RKO (cell line): ENCODE measurements at regions not wholly inside any gene's neighbourhood (a gene's known extent, or its start where the extent isn't known, plus 50 kb on each side); places are given as distances from the start of the nearest gene placed in this dataset.
"Not testable (repeated sequence)": the region's sequence is repeated elsewhere in the genome, so short reads cannot be mapped to it uniquely, and the experiment has no call there.

ENCODE experiments used
- DNase-seq: peaks from one replicate; pipeline ENCODE4 v3.0.0-alpha.2; 2016; ENCODE audit warnings: low spot score

DNA sequence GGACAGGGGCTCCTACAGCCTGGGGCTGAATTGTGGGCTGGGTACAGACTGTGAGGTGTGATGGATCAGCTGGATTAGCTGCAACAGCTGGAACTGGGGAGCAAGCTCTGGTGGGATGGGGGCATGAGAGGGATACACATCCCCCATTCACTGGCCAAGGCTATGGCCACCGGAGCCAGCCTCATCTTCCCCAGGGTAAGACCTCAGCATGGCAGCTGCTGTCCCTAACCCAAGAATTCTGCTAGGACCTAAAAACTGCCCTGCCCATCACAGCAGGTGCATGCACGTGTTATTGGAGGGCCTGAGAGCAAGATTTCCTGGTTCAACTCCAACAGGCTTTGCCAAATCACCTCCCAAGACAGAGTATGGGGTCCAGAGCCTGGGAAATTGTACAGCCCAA lies 258.6 kb upstream of the AGTR2 start:
- DNase-seq: no peak

DNA sequence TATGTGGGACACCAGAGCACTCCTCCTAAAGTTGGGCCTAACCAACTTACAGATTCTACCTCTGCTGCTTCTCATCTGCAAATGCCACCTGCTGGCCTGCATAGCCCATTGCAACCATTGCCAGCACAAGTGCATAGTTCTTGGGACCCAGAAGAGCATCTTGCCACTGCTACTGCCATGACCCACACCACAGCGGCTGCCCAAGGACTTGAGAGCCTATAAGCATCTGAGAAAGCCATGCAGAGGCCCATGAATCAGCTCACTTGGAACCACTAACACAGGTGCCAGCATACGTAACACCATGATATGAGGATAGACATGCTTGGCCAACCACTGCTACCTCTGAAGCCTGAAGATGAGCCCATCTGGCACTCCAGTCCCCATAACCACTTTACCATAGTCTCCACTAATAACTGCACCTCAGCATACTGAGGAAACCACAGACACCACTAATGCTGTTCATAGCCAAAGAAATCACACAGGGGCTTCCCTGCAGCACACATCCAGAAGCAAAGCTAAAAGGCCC lies 258.1 kb upstream of the AGTR2 start:
- DNase-seq: peak; percentile 25

DNA sequence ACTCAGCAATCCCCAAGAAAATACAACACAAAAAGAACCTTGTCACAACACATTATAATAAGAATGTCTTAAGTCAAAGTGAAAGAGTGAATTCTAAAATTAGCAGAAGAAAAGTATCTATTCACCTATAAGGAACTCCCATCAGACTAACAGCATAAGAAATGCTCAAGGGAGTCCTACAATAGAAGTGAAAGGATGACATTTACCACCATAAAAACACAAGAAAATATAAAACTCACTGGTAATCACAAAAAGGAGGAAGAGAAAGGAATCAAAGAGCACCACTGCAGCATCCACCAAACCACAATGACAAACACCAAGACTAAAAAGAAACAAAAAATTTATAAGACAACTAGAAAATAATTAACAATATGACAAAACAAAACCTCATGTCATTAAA lies 257.0 kb upstream of the AGTR2 start:
- no peak for DNase-seq

DNA sequence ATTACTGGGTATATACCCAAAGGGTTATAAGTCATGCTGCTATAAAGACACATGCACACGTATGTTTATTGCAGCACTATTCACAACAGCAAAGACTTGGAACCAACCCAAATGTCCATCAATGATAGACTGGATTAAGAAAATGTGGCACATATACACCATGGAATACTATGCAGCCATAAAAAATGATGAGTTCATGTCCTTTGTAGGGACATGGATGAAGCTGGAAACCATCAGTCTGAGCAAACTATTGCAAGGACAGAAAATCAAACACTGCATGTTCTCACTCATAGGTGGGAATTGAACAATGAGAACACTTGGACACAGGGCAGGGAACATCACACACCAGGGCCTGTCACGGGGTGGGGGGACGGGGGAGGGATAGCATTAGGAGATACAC lies 254.9 kb upstream of the AGTR2 start:
- not testable (repeated sequence) for DNase-seq

DNA sequence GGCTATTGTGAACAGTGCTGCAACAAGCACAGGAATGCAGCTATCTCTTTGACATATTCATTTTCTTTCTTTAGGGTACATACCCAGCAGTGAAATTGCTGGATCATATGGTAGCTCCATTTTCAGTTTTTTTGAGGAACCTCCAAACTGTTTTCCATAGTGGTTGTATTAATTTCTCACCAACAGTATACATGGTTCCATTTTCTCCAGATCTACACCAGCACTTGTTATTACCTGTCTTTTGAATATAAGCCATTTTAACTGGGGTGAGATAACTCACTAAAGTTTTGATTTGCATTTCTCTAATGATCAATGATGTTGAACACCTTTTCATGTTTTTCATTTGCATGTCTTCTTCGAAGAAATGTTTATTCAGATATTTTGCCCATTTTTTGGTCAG lies 241.1 kb upstream of the AGTR2 start:
- no peak for DNase-seq

DNA sequence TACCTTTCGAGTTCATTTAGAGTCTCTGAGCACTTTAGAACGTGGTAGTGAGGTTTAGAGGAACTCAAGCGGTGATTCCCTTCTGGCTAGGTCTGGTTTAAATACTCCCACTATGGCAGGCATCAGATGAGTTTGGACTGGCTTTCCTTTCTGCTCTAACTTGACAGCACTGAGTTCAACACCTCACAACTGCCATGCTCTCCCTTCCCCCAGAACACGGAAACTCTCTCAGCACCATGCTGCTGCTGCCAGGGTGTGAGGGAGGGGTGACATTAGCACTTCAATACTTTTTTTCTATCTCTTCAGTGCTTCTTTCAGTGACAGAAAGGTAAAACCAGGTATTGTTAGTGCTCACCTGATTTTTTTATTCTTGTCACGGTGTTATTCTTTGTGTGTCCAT lies 234.5 kb upstream of the AGTR2 start:
- no peak for DNase-seq

DNA sequence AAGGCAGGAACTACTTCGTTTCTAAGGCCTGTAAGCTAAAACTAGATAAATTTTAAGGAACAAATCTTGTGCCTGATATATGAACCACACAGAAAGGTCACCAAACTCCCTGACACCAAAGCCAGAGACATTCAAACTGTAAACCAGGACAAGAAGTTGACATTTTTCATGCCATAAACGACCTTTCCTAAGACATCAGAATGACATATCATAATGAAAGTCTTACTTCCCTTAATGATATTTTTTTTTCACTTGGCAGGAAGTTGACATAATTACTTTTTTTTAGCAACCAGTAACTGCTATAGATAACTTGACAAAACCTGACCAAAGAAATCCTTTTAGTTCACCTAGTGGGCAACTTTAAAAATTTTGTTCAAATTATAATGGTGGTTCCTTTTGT lies 231.5 kb upstream of the AGTR2 start:
- no peak for DNase-seq

DNA sequence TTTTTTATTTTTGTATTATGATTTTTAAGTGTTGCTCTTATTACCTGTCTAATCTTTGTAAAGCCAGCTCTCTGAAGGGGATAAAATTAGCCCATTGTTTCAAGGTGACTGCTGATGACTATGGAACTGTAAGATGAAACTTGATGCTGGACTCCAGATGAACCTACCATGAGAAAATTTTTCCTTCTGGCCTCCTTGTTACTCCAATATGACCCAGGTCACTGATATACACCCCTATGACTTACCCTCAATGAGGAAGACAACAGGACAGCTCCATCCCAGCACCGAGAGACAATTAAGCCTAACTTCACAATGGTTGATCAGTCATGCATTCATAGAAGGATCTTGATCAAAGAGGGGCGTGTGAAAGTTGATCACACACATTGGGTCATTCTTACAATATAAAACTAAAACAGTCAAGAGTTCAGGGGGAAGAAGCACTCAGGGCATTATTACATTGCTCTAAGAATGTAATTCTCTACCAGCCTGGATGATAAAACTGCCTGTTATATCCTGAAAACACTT lies 230.8 kb upstream of the AGTR2 start:
- DNase-seq: no peak

DNA sequence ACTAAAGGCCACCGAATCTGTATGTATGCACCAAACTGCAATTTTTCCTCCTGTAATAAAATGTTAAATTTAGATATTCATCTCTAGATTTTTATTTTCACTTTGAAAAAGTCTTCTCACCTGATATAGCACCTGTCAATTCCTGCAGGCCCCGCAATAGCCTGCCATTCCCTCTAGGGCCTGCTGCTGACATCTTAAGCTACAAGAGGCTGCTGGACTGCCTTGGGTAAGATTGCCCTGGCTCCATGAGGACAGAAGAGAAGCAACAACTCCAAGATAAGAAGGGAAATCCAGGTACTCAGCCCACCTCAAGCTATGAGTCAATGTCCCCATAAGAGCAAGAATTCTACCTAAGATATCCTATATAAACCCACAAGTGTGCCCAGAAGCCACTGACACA lies 230.2 kb upstream of the AGTR2 start:
- peak; percentile 1 for DNase-seq

DNA sequence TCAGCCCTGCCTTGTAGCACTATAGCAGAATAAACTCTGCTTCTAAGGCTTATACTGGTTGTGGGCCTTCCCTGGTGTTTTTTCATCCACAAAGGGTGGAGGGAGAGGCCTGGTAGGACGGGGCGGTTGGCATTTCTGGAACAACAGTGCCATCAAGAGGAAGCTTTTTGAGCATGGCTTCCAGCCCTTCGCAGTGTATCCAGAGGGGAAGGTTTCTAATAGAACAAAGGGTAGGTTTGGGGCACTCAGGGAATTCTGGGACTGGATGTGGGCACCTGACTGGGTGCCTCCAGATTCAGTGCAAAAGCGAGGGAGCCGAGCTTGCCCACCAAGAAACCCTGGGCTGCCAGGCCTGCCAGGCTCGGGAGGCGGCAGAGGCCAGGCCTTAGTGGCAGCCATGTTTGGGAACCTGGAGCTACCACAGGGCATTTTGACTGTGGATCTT lies 229.6 kb upstream of the AGTR2 start:
- peak; percentile 73 for DNase-seq

DNA sequence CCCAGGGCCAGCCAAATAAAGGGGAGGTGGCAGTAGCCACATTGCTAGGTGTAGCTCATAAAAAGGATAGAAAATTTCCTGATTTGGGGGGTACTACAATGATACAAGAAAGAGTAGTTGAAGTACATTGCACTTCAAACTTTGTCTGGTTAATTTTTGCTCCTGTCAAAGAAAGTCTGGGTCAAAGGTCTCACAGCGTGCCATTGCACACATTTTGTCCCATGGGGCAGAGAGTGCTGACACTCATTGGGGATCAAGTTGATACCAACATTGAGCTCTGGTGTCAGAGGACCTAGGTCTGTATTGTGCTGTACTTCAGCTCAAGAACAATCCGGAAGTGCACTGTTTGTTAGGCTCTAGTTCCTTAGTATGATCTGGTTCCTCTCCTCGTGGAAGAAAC lies 229.2 kb upstream of the AGTR2 start:
- no peak for DNase-seq

DNA sequence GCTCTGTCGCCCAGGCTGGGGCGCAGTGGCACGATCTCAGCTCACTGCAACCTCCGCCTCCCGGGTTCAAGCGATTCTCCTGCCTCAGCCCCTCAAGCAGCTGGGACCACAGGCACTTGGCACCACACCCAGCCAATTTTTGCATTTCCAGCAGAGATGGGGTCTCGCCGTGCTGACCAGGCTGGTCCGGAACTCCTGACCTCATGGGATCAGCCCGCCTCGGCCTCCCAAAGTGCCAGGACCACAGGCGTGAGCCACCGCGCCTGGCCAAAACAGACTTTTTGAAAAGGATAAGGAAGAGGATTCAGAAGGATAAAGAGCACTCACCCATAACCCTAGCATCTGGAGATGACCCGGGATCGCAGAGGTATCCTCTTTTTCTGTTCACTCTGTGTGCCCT lies 224.5 kb upstream of the AGTR2 start:
- DNase-seq: no peak

DNA sequence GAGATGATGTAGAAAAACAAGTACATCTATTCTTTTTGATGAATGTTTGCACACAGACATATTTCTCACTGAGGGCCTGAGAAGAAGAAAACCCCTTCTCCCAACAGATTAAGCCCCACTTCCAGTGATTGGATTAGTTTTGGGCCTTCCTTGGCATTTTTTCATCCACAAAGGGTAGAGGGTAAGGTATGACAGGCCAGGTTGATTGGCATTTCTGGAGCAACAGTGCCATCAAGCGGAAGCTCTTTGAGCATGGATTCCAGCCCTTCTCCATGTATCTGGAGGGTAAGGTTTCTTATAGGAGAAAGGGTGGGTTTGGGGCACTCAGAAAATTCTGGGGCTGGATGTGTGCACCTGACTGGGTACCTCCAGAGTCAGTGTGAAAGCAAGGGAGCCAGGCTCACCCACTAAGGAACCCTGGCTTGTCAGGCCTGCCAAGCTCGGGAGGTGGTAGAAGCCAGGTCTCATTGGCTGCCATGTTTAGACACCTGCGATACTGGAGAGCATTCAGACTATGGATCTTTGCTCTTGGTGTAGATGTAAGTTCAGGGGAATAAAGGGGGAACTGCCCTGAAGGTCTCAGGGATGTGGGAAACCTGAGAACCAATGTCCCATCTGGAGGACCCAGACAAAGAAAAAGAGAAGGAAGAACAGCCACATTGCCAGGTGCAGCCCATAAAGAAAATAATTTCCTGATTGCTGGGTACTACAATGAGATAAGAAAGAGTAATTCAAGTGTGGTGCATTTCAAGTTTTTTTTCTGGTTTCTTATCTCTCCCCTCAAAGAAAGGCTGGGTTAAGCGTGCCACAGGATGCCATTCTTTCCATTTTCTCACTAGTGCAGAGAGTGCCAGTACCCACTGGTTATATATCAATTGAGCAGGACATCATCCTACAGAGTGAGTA lies 222.3 kb upstream of the AGTR2 start:
- DNase-seq: no peak

DNA sequence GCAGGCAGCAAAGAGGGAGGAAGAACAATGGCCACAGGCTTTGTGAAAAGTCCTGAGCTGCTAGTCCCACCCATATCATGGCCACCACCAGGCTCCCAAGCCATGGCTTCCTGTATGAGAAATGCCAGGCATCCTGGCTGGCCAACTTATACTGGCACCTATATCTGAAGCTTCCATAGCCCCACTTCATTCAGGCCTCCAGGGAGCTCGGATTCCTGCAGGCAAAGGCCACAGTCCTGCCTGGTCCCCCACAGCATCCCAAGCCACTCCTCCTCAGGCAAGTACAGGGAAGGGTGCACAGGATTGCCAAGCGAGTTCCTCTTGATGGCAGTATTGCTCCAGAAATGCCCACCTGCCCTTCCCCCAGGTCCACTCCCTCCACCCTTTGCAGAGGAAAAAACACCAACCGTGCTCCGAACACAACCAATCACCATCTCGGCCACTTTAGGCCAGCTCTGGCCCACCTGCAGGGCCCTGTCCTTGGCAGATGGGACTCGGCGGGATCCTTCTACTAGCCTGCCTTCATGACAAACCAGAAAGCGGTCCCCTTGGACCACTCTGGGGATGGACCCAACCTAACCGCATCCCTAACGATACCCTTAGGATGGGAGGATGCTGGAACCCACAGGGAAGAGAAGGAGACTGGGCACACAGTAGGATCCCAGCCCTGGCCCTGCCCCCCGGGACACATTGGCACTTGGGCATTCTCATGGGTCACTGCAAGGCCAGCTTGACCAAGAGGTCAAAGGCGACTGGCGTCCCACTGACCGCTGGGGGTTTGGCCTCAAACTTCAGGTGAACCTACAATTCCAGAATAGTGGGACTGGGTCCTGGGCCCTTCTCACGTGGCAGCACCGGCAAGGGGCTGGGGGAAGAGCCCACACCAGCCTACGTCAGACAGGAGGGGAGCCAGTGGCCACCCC lies 220.4 kb upstream of the AGTR2 start:
- no peak for DNase-seq

DNA sequence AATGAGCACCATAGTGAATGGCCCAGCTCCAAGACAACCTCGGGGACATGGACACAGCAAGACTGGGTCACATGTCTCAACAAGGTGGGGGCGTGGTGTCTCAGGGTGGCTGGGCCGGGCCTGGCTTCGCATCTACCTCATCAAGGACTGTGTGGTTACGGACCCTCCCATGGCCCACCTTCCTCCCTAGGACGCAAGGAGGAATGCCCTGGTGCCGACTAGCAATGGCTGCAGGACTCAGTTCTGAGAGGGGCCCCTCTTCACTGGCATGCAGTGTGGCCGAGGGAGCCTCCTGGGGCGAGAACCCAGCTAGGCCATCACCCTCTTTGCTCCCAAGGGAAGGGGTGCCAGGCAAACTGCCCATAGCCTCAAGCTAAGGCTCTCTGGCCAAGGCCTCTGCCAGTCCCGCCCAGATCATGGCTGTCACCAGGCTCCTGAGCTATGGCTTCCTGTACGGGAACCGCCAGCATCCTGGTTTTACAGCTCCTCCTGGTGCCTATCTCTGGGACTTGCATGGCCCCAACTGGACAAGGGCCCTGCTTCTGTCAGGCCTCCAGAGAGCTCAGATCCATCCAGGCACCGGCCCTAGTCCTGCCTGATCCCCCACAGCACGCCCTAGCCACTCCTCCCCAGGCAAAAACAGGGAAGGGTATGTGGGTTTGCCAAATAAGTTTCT lies 218.0 kb upstream of the AGTR2 start:
- no peak for DNase-seq

DNA sequence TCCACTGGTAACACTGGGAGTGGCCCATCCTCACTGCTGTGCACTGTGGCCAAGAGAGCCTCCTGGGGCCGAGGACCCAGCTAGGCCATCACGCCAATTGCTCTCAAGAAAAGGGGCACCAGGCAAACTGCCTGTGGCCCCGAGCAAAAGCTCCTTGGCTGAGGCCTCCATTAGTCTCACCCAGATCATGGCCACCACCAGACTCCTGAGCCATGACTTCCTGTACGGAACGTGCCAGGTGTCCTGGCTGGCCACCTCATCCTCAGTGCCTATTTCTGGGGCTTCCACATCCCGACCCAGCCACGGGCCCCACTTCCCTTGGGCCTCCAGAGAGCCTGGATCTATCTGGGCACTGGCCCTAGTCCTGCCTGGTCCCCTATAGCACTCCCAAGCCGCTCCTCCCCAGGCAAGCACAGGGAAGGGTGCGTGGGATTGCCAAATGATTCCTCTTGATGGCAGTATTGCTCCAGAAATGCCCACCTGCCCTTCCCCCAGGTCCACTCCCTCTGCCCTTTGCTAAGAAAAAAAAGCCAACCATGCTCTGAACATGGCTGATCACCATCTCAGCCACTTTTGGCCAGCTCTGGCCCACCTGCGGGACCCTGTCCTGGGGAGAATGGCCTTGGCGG lies 212.6 kb upstream of the AGTR2 start:
- no peak for DNase-seq

DNA sequence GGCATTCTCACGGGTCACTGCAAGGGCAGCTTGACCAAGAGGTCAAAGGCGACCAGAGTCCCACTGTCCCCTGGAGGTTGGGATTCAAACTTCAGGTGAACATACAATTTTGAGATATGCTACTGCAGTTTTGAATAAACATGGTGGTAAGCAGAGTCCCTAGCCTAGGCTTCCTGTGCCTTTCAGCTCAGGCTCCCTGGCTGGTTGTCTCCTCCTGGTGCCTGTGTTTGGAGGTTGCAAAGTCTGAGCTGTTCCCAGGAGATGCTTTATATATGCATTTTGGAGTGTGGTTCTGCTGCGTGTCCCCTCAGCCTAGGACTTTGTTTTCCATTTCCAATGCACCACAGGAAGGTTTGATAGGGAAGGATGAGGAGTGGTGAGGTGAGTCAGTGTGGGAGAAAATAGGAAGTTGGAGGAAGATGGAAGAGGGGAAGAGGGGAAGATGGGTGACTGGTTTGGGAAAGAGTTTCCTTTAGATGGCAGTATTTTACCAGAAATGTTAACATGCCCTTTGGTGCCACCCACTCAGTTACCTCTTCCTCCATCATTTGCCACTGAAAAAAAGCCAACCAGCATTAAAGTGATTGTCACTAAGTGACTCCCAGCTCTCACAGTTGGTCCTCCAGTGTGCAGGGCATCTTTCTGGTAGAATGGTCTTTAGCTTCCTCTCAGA lies 211.7 kb upstream of the AGTR2 start:
- DNase-seq: no peak

DNA sequence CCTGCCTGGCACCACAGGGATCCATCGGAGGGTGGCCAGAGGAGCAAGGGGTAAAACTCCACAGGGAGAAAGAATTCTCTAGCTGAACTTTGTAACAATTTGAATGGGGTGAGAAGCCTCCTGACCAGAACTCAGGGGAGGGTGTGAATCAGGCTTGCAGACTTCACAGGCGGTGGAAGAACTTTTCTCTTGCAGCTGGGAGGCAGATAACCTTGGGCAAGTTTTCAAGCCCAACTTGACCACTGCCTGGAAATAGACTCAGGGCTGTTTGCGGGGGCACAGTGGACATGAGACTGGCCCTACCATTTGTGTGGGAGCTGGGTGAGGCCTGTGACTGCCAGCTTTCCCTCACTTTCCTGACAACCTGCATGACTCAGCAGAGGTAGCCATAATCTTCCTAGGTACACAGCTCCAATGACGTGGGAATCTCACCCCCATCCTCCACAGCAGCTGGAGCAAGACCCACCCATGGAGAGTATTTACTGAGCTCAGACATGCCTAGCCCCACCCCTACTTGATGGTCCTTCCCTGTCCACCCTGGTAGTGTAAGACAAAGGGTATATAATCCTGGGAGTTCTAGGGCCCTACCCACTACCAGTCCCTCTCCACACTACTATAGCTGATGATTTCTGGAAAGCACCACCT lies 210.0 kb upstream of the AGTR2 start:
- DNase-seq: no peak

DNA sequence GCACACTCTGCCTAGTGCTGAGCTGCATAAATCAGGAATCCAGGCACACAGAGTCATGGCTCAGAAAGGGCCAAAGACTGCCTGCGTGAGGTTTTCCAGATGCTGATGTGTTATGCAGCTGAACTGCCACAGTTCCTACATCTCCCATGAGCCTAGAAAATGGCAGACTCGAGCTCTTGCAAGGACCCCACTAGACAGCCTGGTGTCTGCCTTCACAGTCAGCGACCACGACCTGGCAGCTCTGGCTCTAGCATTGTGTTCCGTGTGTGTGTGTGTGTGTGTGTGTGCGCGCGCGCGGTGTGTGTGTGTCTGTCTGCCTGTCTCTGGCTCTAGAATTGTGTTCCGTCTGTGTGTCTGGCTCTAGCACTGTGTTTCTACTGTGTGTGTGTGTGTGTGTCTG lies 203.6 kb upstream of the AGTR2 start:
- peak; percentile 30 for DNase-seq
